ENCODE measurements at regions not wholly inside any gene's neighbourhood (a gene's known extent, or its start where the extent isn't known, plus 50 kb on each side); places are given as distances from the start of the nearest gene placed in this dataset.
A peak's percentile ranks its signal among the peaks of the same experiment; 100 is the strongest.

DNA sequence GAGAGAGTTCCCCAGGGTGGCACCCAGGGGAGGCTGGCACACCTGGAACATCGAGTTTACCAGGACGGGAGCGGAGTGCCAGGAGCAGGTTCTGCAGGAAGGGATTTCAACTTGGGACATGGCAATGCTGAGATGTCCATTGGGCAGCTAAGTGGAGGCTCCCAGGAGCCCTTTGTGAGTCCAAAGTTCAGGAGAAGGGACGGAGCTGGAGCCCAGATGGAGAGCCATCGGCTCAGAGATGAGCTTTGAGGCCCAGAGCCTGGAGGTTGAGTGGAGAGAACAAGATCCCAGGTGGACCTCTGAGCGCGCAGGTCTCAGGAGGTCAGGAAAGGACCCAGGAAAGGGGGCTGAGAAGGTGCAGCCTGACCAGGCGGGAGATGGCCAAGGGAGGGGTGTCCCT, 67.5 kb upstream of the AFDN start:
- H3K27ac ChIP-seq (ENCODE audit: insufficient read depth, low read length) = no peak overlapping the region
- H3K79me2 ChIP-seq (ENCODE audit: control insufficient read depth, insufficient read depth, low read length) = no peaks in the 10 kb centered on the region
- H3K4me3 ChIP-seq (replicated peaks in 1 of 4; ENCODE audit: control extremely low read depth in 1 of 4, insufficient read depth in 1 of 4, low read depth in 3 of 4, low read length in 4 of 4) = no peak overlapping the region
- no peak for DNase-seq (ENCODE audit: low read depth in 2 of 2)
- no peak overlapping the region for H2AFZ ChIP-seq (ENCODE audit: low read length)
- H3K9me3 ChIP-seq (ENCODE audit: control insufficient read depth, insufficient read depth, low read depth, low read length) = no peaks in the 10 kb centered on the region
- no peaks in the 10 kb centered on the region for H3K36me3 ChIP-seq (ENCODE audit: control insufficient read depth, insufficient read depth, low read length)
- H3K9ac ChIP-seq (ENCODE audit: insufficient read depth, low read length) = no peak overlapping the region
- H3K4me2 ChIP-seq (ENCODE audit: extremely low read depth, insufficient read depth, low read length) = no peak overlapping the region
- no peaks in the 10 kb centered on the region for H3K27me3 ChIP-seq (ENCODE audit: control insufficient read depth, insufficient read depth, low read length)
- H4K20me1 ChIP-seq (ENCODE audit: control insufficient read depth, extremely low read depth, insufficient read depth, low read length) = no peaks in the 10 kb centered on the region
- H3K4me1 ChIP-seq (ENCODE audit: control insufficient read depth, extremely low read depth, insufficient read depth, low read length) = no peaks in the 10 kb centered on the region
- TF ChIP-seq EZH2 (IDR thresholded peaks at IDR 0.05; ENCODE audit: low read length, missing control alignments) = no peak
- TF ChIP-seq, protein P1, sequence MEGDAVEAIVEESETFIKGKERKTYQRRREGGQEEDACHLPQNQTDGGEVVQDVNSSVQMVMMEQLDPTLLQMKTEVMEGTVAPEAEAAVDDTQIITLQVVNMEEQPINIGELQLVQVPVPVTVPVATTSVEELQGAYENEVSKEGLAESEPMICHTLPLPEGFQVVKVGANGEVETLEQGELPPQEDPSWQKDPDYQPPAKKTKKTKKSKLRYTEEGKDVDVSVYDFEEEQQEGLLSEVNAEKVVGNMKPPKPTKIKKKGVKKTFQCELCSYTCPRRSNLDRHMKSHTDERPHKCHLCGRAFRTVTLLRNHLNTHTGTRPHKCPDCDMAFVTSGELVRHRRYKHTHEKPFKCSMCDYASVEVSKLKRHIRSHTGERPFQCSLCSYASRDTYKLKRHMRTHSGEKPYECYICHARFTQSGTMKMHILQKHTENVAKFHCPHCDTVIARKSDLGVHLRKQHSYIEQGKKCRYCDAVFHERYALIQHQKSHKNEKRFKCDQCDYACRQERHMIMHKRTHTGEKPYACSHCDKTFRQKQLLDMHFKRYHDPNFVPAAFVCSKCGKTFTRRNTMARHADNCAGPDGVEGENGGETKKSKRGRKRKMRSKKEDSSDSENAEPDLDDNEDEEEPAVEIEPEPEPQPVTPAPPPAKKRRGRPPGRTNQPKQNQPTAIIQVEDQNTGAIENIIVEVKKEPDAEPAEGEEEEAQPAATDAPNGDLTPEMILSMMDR (conservative IDR thresholded peaks at IDR 0.05 in 1 of 2, IDR thresholded peaks at IDR 0.05 in 1 of 2; ENCODE audit: low read depth in 1 of 2, low read length in 2 of 2) = no peak

DNA sequence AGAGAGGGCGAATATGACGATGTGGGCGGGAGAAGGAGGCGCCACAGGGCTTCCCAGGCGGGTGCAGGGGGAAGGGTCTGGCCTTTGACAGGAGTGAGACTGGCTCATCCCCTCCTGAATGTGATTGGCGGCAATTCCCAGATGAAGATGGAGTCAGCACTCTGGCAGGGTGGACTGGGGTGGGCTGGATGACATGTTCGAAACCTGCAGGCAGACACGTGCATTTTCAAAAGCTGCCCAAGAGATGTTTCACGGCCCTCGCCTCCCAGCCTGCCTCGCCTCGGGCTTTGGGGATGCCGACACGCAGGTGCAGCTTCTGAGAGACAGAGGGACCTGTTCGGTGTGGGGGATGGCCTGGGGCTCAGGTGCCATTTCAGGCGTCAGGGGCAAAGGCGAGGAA, 66.8 kb upstream of the AFDN start:
- DNase-seq (ENCODE audit: low read depth in 2 of 2) = no peak
- no peak overlapping the region for H3K4me3 ChIP-seq (replicated peaks in 1 of 4; ENCODE audit: control extremely low read depth in 1 of 4, insufficient read depth in 1 of 4, low read depth in 3 of 4, low read length in 4 of 4)
- no peaks in the 10 kb centered on the region for H3K4me1 ChIP-seq (ENCODE audit: control insufficient read depth, extremely low read depth, insufficient read depth, low read length)
- no peaks in the 10 kb centered on the region for H3K27me3 ChIP-seq (ENCODE audit: control insufficient read depth, insufficient read depth, low read length)
- no peak overlapping the region for H3K4me2 ChIP-seq (ENCODE audit: extremely low read depth, insufficient read depth, low read length)
- no peak overlapping the region for H3K27ac ChIP-seq (ENCODE audit: insufficient read depth, low read length)
- no peak overlapping the region for H3K9ac ChIP-seq (ENCODE audit: insufficient read depth, low read length)
- H4K20me1 ChIP-seq (ENCODE audit: control insufficient read depth, extremely low read depth, insufficient read depth, low read length) = no peaks in the 10 kb centered on the region
- no peaks in the 10 kb centered on the region for H3K79me2 ChIP-seq (ENCODE audit: control insufficient read depth, insufficient read depth, low read length)
- TF ChIP-seq, protein P1 (conservative IDR thresholded peaks at IDR 0.05 in 1 of 2, IDR thresholded peaks at IDR 0.05 in 1 of 2; ENCODE audit: low read depth in 1 of 2, low read length in 2 of 2) = no peak
- no peak for TF ChIP-seq EZH2 (IDR thresholded peaks at IDR 0.05; ENCODE audit: low read length, missing control alignments)
- H3K9me3 ChIP-seq (ENCODE audit: control insufficient read depth, insufficient read depth, low read depth, low read length) = no peaks in the 10 kb centered on the region
- H3K36me3 ChIP-seq (ENCODE audit: control insufficient read depth, insufficient read depth, low read length) = no peaks in the 10 kb centered on the region
- no peak overlapping the region for H2AFZ ChIP-seq (ENCODE audit: low read length)

DNA sequence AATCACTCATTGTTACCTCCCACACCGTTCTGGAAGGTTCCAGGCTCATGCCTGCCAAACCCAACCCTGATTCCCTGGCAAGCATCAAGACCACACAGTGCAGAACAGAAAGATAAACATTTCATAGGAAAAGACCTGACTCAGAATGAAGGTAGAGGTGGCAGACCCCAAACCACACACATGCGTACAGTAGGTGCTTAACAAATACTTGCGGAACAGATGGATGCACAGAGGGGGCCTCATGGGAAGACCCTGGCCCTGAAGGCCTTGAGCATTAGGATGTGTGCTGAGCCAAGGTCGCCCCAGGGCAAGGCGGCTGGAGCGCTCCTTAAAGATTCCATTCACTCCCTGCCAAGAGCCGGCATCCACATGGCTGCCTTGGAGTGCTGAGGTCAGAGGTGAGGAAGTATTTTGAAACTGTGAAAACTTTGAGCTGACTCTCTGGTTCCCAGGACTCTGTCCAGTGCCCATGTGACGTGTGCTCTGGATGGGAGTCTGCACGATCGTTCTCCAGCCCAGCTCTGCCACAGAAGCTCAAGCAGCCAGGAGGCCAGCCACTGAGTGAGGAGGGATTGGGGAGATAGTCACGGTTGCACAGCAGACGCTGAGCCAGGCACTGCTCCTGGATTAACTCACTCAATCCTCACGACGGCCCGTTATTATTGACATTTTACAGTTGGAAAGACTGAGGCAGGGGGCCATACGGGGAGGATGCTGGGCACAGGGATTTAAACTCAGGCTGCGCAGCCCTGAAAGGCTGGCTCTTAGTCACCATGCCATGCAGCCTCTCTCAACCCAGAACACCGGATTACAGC, 65.5 kb upstream of the AFDN start:
- no peaks in the 10 kb centered on the region for H4K20me1 ChIP-seq (ENCODE audit: control insufficient read depth, extremely low read depth, insufficient read depth, low read length)
- TF ChIP-seq EZH2 (IDR thresholded peaks at IDR 0.05; ENCODE audit: low read length, missing control alignments) = no peak
- TF ChIP-seq, protein P1 (conservative IDR thresholded peaks at IDR 0.05 in 1 of 2, IDR thresholded peaks at IDR 0.05 in 1 of 2; ENCODE audit: low read depth in 1 of 2, low read length in 2 of 2) = no peak
- no peak overlapping the region for H3K27ac ChIP-seq (ENCODE audit: insufficient read depth, low read length)
- peak; percentile 40 to 75 for DNase-seq (ENCODE audit: low read depth in 2 of 2)
- H3K27me3 ChIP-seq (ENCODE audit: control insufficient read depth, insufficient read depth, low read length) = no peaks in the 10 kb centered on the region
- no peaks in the 10 kb centered on the region for H3K9me3 ChIP-seq (ENCODE audit: control insufficient read depth, insufficient read depth, low read depth, low read length)
- no peaks in the 10 kb centered on the region for H3K36me3 ChIP-seq (ENCODE audit: control insufficient read depth, insufficient read depth, low read length)
- no peak overlapping the region for H2AFZ ChIP-seq (ENCODE audit: low read length)
- H3K9ac ChIP-seq (ENCODE audit: insufficient read depth, low read length) = no peak overlapping the region
- no peak overlapping the region for H3K4me3 ChIP-seq (replicated peaks in 1 of 4; ENCODE audit: control extremely low read depth in 1 of 4, insufficient read depth in 1 of 4, low read depth in 3 of 4, low read length in 4 of 4)
- H3K4me2 ChIP-seq (ENCODE audit: extremely low read depth, insufficient read depth, low read length) = no peak overlapping the region
- H3K79me2 ChIP-seq (ENCODE audit: control insufficient read depth, insufficient read depth, low read length) = no peaks in the 10 kb centered on the region
- H3K4me1 ChIP-seq (ENCODE audit: control insufficient read depth, extremely low read depth, insufficient read depth, low read length) = no peaks in the 10 kb centered on the region

Measured in fibroblast of lung (primary cell).